DMS 273 (cell line): ENCODE measurements at regions not wholly inside any gene's neighbourhood (a gene's known extent, or its start where the extent isn't known, plus 50 kb on each side); places are given as distances from the start of the nearest gene placed in this dataset.
A peak's percentile ranks its signal among the peaks of the same experiment; 100 is the strongest.

Experiments
- DNase-seq: peaks from one replicate; lab custom pipeline; 2025; ENCODE audit not compliant: unreplicated experiment; lab: John Stamatoyannopoulos, UW

DNA sequence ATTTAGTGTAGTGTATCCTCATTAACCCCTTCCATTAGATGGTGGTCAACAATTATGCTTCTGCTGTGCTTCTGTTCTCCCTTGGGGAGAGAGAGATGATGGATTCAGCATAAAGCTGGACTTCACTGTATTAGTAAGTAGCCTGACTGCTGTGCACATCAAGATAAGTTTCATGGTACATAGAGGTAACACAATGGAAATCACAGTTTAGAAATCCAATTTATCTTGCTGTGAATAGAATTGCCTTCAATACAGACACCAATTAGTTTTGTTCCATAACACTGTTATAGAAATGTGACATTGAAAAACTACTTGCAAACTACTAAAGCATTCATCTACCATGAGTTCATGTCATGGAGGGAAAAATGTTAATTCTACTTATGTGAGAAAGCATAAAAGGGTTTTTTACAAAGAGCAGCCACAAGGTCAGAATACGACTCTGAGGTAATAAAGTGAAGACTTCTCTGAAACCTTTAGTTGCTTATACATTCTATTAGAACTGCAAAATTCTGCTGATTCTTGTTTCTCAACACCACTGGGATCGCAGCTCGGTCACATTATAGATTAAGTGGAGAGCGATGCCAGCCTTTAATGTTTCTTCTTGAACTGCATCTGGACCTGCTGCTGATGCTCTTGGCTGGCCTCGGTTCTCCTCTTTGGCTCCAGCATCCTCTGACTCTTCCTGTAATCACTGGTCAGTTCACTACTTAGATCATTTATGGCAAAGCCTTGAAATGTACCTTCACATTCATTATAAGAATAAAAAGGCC lies 190.8 kb downstream of the ATP23 start:
- no peak for DNase-seq

DNA sequence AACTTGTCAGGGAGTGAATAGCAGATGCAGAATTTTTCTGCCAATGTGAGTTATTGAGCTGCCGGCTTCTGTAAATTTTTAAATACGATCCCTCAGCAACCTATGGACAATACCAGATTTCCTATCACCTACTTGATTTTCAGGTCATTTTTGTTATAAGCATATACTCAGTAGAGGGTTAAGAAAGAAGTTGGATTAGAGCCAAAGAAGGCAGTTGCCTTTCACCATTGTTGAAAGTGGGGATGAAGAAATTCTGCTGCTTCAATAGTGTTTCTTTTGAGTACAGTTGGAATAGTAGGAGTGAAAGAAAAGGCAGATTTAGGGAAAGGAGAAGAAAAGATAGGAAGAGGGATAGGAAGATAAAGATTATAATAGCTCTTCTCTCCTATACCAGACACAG lies 197.1 kb downstream of the ATP23 start:
- DNase-seq: no peak

DNA sequence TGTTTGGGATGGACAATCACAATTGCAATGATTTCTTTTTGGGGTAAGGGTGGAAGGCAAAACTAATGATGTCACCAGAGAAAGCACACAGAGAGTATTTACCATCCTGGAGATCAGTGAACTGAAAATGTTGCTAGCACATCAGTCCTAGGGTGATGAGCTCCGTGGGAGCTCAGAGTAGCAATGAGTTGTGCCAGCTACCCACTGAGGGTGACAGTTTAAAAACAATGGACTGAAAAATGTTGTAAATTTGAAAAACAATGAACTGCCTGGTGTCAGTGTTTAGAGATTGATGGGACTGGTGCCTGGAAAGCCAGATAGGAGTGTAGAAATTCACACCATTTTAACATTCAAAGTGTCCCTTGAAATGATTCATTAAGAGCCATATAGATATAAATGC lies 198.5 kb downstream of the ATP23 start:
- no peak for DNase-seq

DNA sequence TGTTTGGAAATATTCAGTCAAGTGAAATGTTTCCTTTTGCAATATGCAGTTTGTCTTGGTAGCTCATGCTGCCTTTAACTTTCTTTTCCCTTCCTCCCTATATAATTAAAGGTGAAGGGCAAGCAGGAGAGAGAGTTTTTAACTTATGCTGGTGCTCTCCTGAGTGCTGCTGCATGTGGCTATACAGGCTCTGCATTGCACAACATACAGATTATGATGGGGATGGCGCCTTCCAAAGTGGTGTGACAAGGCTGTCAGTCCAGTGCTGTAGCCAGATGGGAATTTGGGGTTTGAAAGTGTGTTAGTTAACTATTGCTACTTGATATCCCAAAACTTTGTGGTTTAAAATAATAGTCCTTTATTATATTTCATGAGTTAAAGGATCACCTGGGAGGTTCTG lies 199.0 kb downstream of the ATP23 start:
- DNase-seq: no peak

DNA sequence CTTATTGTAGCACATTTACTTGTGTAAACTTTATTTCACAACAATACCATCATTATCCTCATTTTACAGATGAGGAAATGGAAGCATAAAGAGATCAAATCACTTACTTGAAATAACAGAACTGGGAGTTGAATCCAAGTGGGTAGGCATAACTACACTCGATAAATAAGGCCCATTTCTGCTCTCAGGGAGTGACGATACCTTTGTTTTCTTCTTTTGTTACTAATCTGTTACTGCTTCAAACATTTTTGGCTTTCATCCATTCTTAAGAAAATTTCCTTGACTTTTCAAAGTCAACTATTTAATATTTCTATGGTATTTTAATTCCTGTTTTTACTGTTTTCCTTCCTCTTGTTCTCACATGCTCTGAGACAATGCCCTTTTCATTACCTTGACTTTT lies 201.6 kb downstream of the ATP23 start:
- no peak for DNase-seq

DNA sequence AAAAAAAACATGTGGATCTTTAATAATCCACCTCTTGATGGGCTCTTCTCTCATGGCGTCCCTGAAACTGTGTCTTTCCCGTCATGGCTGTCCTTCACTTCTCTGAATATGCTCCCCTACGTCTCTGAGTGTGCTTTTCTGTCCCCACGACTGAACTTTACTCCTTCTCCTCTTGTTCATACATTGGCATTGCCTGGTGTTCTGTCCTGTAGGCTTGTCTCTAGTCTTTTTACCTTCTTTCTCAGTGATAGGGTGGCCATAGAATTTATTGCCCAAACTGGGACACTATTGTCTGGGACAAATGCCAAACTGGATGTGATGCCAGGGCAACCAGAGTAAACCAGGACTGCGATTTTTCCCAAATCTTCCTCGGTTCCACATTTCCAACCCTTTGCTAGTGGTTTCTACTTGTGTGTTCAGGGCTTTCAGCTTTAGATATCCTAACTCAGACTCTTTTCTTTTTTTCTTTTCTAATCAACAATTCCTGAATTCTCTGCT lies 202.2 kb downstream of the ATP23 start:
- DNase-seq: no peak

DNA sequence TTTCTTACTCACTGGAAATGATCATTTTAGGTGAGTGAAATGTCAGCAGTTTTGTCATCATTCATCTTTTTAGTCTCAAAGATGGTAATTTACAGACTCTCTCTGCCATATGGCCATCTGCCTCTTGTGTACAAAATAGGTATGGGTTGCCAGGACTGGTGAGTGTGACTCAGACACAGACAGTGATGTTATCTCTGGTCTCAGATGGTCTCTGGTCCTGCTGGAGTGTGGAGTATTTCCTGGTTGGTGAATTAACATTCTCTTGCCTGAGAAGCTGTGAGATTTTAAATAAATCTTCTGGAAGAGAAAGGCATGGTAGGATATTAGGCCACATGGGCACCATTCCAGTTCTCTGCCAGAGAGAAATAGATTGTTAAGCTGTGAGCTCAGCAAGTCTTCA lies 207.0 kb downstream of the ATP23 start:
- DNase-seq: peak; percentile 88

DNA sequence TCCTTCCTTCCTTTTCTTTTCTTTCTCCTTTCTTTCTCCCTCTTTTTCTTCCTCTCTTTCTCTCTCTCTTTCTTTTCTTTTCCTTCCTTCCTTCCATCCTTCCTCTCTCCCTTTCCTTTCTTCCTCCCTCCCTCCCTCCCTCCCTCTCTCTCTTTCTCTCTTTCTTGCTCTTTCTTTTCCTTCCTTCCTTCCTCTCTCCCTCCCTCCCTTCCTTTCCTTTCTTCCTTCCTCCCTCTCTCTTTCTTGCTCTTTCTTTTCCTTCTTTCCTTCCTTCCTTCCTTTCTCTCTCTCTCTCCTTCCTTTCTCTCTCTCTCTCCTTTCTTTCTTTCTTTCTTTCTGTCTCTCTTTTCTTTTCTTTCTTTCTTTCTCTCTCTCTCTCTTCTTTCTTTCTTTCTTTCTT lies 207.6 kb downstream of the ATP23 start:
- DNase-seq: no peak

DNA sequence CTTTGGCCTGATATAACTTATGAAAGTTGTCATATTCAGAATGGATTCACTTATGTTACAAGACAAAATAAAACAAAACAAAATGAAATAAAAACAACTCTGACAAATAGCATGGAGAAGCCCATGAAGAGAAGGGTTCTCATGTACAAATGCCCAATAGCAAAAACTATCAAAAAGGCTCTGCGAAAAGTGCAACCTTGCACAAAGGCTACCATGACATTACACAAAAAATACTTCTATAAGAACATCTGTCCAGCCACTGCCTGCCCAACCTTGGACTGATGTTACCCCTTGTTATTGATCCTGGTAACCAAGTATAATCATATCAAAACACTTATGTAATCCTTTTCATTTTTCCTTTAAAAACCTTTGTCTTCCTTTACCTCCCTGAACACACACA lies 213.0 kb downstream of the ATP23 start:
- no peak for DNase-seq

DNA sequence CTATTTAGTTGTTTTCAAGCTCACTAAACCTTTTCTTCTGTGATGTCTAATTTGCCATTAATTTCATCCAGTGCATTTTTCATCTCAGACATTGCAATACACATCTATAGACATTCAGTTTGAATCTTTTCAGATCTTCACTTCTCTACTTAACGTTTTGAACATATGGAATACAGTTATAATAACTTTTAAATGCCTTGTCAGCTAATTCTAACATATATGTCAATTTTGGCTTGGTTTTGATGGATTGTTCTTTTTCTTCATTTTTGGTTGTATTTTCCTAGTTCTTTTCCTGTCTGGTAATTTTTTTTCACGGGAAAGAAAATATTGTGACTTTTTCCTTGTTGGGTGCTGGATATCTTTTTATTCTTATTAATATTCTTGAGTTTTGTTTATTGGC lies 215.3 kb downstream of the ATP23 start:
- no peak for DNase-seq

DNA sequence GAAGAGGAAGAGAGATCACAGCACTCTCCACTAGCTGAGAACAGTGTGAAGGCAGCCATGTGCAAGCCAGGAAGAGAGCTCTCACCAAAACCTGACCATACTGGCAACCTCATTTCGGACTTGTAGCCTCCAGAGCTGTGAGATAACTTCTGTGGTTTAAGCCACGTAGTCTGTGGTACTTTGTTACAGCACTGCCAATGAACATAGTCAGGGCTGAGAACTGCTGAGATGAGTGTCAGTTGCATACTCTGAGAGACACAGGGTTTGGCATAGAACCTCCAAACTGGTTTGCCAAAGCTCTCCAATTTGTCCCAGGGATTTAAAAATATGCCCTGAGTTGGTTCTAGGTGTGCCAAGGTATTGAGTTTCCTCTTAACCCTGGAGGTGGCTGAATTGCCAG lies 218.6 kb downstream of the ATP23 start:
- DNase-seq: no peak

DNA sequence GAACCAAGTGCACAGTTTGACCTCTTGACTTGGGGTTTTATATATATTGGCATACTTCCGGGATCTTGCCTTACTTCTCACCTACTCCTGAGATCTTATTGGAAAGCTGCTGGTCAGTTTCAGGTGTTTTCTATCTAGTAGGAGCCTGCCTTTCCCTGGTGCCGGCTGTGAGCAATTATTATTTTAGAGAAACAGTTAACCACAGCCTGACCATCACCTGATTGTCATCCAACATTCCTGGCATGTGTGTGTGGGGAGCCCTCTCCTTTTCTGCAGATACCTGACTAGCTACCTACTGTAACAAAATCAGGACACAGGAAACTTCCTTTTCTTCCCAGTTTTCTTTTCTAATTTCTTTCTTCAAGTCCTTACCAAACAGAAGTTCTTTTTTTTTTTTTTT lies 220.4 kb downstream of the ATP23 start:
- DNase-seq: no peak

DNA sequence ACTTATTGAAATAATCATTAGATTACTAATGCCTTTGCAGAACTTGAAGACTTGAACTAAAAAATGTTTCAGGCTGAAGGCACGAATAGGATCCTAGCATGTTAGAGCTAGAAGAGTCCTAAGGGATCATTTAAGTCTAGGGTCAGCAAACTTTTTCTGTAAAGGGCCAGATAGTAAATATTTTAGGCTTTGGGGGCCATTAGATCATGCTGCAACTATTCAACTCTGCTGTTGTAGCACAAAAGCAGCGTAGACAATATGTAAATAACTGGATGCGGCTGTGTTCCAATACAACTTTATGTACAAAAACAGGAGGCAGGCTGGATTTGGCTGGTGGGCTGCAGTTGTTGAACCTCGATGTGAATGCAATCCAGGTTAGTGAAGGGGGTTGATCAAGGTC lies 221.7 kb downstream of the ATP23 start:
- DNase-seq: no peak

DNA sequence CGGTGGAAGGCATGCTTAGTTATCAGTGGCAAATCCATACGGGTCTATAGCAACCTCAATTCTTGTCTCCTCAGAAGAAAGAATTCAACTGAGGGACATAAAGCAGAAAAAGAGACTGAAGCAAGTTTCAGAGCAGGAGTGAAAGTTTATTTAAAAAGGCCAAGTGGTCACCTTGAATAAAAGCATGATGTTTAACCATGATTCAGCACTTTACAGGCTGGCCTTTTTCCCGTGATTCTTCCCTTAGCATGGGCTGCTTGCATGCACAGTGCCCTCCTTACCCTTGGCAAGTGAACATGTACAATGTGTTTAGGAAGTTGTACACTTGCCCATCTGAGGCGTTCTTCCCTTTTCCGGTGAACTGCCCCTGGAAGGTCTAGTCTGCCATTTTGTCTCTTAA lies 225.3 kb downstream of the ATP23 start:
- no peak for DNase-seq

DNA sequence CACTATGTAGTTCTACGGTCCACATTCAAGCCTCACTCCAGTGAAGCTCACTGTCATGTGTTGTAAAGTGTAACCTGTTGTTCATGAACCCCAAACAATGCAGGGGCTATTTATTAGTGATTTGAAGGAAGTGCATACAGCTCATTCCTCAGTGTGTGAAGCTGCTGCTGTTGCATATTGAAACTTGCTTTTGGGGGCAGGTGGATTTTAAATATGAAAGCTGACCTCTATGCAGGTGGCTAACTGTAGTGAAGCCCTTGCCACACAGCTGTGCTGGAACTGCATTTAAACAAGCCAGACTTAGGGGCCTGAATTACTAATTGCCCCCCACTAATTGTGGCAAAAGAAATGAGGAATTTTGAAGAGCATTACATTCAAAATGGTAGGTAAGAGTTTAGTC lies 226.3 kb downstream of the ATP23 start:
- no peak for DNase-seq

DNA sequence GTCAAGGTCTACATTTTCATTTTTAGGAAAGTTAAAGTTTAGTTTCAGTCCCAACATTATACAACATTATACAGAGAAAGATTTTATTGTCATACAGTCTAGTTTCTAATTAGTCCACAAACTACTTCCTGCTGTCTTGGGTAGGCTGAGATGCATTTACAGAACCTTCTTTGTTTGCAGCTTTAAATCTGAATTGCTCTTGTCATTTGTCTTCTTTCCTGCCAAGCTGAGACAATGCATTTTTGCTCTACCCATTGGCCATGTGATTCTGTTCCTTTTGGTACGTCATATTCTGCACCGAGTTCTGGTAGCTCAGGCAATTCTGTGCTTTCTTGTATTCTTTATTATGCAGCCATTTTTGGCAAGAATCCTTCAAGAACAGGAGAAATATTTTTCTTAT lies 228.5 kb downstream of the ATP23 start:
- no peak for DNase-seq

DNA sequence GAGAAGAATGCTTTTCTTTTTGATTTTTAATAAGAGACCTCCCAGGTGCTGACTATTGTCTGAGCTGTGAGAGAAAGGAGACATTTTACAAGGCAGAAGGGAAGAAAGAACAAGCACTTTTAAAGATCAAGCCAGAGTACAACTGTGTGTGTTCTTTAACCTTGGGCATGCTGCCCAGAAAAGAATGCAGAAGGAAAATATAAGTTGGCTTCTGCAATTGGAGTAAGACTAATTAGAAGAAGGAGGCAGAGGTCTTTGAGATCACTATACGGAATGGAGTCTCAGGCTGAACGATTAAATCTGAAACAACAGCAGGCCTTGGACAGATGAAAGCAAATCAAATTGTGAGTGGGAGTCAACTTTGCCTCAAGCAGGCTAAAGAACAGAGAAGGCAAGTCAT lies 230.5 kb downstream of the ATP23 start:
- peak; percentile 0 for DNase-seq

DNA sequence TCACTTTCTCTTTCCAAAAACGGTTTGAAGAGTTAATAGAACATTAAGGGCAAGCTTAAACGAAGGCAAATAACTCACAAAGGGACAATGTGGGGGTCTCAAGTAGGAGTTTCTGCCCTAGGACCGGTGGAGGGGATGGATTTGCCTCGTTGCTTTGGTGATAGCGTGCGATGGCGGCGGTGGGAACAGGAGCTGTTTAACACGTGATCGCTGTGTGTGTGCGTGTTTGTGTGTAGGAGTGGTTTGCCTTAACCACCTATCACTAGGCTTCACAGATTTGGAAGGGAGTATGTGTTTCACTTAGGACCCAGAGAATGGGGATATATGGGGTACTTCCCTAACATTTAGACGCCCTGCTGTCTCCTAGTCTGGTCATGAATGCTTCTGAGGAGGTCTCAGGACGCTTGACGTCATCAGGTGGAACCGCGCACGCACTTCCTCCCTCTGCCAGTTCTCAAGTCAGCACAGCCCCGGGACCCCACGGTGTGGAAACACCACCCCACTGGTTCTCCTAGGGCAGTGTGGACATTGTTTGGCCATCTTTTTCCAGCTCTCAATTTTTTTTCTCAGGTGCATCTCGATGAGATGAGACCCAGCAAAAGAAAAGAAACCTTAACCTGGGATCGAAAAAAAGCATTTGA lies 231.2 kb downstream of the ATP23 start:
- DNase-seq: no peak

DNA sequence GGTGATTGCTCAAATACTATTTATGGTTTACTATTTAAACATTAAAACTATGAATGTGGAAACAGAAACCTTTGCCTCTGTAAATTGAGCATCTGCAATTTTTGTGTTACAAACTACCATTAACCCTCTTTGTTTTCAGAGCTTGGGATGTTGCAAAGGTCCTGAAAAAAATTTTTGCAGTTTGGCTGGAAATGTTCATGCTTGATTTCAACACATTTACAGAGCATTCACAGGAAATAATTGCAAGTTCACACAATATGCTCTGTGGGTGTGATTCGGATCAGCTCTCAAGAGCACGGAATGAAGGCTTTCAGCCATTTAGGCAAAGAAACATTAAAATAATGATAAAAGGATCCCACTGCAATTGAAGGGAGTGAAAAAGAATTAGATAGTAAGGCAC lies 232.9 kb downstream of the ATP23 start:
- no peak for DNase-seq

DNA sequence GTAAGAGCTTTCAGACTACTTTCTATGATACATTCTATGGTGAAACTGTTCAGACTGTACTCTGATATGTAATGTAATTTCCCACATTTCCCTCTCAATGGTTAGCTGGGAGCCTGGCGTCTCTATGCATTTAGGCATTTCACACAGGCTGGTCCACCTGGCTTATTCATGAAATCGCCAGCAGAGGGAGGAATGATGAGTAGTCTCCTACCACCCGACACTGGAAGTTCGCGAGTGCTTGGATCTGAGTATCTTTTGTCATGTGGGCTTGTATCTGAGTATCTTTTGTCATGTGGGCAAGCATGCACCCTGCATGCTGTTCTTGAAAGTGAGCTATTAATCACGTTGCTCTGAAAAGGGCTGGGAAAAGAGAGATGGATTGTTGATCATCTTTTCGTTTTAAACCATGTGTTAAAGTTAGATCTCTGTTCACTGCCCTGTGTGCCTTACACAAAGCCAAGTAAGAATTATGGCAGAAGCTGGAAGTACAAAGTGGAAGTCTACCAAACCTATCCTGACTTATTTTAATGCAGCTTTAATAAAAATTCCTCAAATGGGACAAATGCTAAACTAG lies 235.0 kb downstream of the ATP23 start:
- peak; percentile 53 for DNase-seq

DNA sequence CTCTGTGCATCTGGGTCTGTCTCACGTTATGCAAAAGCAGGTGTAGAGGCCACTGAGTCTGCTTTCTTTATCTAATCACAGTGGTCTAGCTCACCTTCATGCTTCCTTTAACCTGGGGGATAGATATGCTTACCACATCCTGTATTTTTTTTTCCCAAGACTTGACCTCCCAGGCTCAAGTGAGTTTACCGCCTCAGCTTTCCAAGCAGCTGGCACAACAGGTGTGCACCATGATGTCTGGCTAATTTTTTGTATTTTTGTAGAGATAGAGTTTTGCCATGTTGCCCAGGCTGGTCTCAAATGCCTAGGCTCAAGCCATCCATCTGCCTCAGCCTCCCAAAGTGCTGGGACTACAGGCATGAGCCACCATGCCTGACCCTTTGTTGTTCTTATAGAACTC lies 236.0 kb downstream of the ATP23 start:
- peak; percentile 49 for DNase-seq

DNA sequence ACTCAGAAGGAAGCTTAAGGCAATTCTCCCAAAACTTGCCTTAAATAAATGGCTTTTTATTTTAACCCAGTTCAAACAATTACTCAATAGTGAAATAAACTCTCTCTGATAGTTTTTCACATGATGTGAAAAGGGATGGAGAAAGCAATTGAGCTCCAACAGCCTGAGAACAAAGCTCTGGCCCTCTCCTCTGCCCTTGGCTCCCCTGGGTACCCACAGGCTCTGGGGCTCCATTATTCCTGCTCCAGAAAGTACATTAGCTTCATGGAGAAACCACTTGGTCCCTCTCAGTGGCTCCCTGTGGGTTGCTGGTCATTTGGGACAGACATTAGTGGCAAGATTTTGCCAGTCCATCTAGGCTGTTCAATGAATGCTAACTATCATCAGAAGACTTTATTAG lies 242.8 kb downstream of the ATP23 start:
- no peak for DNase-seq
